Kidney (tissue), 13 donors: ENCODE measurements at regions not wholly inside any gene's neighbourhood (a gene's known extent, or its start where the extent isn't known, plus 50 kb on each side); places are given as distances from the start of the nearest gene placed in this dataset.

Experiments used
- DNase-seq, 5 donors: peaks; one replicate each; pipeline ENCODE4 v3.0.0-alpha.2; 2013 to 2020
- FAIRE-seq: peaks from 2 replicates; lab custom pipeline; 2012; peaks lifted over from hg19 to GRCh38; lab: Jason Lieb, UNC
- H3K27ac ChIP-seq, 2 donors: one replicate each; pipeline ENCODE4 v1.7.0; 2013; ENCODE audit warnings: low read depth in 2 of 2, low read length in 2 of 2, inconsistent platforms in 1 of 2
- H3K27me3 ChIP-seq: one replicate; pipeline ENCODE4 v1.7.1; 2013; ENCODE audit warnings: low read length, inconsistent platforms; ENCODE audit not compliant: control insufficient read depth, insufficient read depth
- H3K36me3 ChIP-seq, 3 donors: one replicate each; pipeline versions ENCODE4 v1.7.0 to v1.7.1; 2013; ENCODE audit warnings: low read length in 3 of 3, control low read depth in 1 of 3, inconsistent platforms in 1 of 3; ENCODE audit not compliant: insufficient read depth in 3 of 3, control insufficient read depth in 2 of 3
- H3K4me1 ChIP-seq, 3 donors: one replicate each; pipeline versions ENCODE4 v1.7.0 to v1.7.1; 2013; ENCODE audit warnings: low read length in 3 of 3, inconsistent platforms in 1 of 3, low read depth in 1 of 3; ENCODE audit not compliant: control insufficient read depth in 2 of 3, insufficient read depth in 2 of 3
- H3K4me3 ChIP-seq, 3 donors: one replicate each; pipeline versions ENCODE4 v1.7.0 to v1.8.1; 2013; ENCODE audit warnings: low read length in 3 of 3, control low read depth in 1 of 3, inconsistent platforms in 1 of 3
- H3K9ac ChIP-seq, 3 donors: one replicate each; pipeline versions ENCODE4 v1.7.0 to v1.7.1; 2013; ENCODE audit warnings: low read length in 3 of 3, control low read depth in 1 of 3, inconsistent platforms in 1 of 3
- H3K9me3 ChIP-seq, 3 donors: one replicate each; pipeline versions ENCODE4 v1.7.0 to v1.7.1; 2013; ENCODE audit warnings: low read length in 3 of 3, control low read depth in 1 of 3, inconsistent platforms in 1 of 3; ENCODE audit not compliant: control insufficient read depth in 2 of 3, insufficient read depth in 1 of 3
- intact Hi-C: fragments of 100-400 bp; cut with DNase I; formaldehyde crosslinking; loops from one replicate; pipeline ENCODE4 v1.11.1; 2022
- TF ChIP-seq, protein P1 (sequence below): IDR thresholded peaks from 3 replicates; pipeline ENCODE4 v1.5.1; 2012; ENCODE audit warnings: mild to moderate bottlenecking, moderate library complexity, borderline replicate concordance; ENCODE audit not compliant: insufficient read depth; ENCODE audit errors: extremely low read depth
- donor health status: control.
- donor health status: control.
- donor health status: control.
- donor health status: control.
- donor health status: control.
- donor health status: DM: yes; HTN: yes; CAD: no.
- donor health status: Normal renal cell carcinoma (clear cell type).

DNA sequence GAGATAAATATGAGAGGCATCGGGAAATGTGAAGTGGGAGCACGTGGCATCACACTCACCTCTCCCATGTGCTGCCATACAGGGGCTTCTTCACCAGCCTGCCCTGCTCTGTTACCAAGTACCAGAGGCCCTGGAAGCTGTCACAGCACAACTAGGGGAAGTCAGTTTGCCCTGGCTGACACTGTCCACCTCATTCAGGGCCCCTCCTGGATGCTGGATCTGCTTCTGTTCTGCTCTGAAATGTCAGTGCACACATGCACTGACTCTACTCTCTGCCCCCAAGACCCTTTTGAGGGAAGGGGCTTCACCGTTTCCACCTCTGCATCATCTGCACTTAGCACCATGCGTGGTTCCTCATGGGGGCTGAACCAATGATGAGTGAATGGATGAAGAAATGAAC lies 311.1 kb downstream of the EN1 start:
- TF ChIP-seq, protein P1, sequence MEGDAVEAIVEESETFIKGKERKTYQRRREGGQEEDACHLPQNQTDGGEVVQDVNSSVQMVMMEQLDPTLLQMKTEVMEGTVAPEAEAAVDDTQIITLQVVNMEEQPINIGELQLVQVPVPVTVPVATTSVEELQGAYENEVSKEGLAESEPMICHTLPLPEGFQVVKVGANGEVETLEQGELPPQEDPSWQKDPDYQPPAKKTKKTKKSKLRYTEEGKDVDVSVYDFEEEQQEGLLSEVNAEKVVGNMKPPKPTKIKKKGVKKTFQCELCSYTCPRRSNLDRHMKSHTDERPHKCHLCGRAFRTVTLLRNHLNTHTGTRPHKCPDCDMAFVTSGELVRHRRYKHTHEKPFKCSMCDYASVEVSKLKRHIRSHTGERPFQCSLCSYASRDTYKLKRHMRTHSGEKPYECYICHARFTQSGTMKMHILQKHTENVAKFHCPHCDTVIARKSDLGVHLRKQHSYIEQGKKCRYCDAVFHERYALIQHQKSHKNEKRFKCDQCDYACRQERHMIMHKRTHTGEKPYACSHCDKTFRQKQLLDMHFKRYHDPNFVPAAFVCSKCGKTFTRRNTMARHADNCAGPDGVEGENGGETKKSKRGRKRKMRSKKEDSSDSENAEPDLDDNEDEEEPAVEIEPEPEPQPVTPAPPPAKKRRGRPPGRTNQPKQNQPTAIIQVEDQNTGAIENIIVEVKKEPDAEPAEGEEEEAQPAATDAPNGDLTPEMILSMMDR, result no peak
- Histone ChIP-seq H3K27ac (no peak overlapping the region), H3K4me1 (no peaks in the 10 kb centered on the region), H3K9ac (no peak overlapping the region), H3K9me3 (no peaks in the 10 kb centered on the region), H3K27me3 (no peaks in the 10 kb centered on the region), H3K36me3 (no peaks in the 10 kb centered on the region), H3K4me3 (no peak overlapping the region)
- intact Hi-C loops, result no loop called here
- FAIRE-seq (no peak), DNase-seq (no peak)

- Histone ChIP-seq H3K9me3 (no peaks in the 10 kb centered on the region), H3K27ac (no peak overlapping the region), H3K27me3 (no peaks in the 10 kb centered on the region), H3K4me3 (no peak overlapping the region), H3K36me3 (no peaks in the 10 kb centered on the region), H3K9ac (no peak overlapping the region), H3K4me1 (no peaks in the 10 kb centered on the region)
- intact Hi-C loops, result no loop called here
- no peak for DNase-seq
- TF ChIP-seq, protein P1, result no peak
- no peak for FAIRE-seq
Measured at GRCh38 chr2:118535818-118536212, 311.6 kb downstream of the EN1 start.

GRCh38 chr2:118535171-118535817 lies 312.2 kb downstream of the EN1 start:
- H3K27ac ChIP-seq, result no peak overlapping the region
- no peak overlapping the region for H3K4me3 ChIP-seq
- no peak overlapping the region for H3K9ac ChIP-seq
- FAIRE-seq (no peak), DNase-seq (no peak)
- no peaks in the 10 kb centered on the region for H3K9me3 ChIP-seq
- H3K27me3 ChIP-seq, result no peaks in the 10 kb centered on the region
- no peaks in the 10 kb centered on the region for H3K4me1 ChIP-seq
- TF ChIP-seq, protein P1, result no peak
- intact Hi-C loops, result no loop called here
- H3K36me3 ChIP-seq, result no peaks in the 10 kb centered on the region

DNA sequence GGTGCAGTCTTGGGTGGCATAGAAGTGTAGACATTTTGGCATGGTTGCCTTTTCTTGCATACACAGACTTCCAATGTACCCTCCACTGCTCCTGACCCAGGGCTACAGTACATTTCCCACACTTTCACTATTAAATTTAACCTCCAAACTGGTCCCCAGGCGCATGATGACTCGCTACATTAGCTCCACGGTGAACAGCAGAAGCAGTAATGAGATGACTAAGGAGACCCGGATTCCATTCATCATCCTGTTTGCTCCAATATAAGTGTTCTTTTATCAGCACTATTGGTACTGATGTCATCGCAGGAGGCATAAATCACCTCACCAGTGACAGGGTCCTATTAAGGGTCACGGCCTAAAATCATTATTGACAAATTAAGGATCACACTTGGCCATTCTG lies 316.5 kb downstream of the EN1 start:
- no peaks in the 10 kb centered on the region for H3K4me1 ChIP-seq
- no peak overlapping the region for H3K27ac ChIP-seq
- no peak for DNase-seq
- H3K4me3 ChIP-seq, result no peak overlapping the region
- intact Hi-C loops, result no loop called here
- H3K27me3 ChIP-seq, result no peaks in the 10 kb centered on the region
- TF ChIP-seq, protein P1, result no peak
- no peaks in the 10 kb centered on the region for H3K36me3 ChIP-seq
- FAIRE-seq, result no peak
- H3K9ac ChIP-seq, result no peak overlapping the region
- no peaks in the 10 kb centered on the region for H3K9me3 ChIP-seq
